ENCODE measurements at regions not wholly inside any gene's neighbourhood (a gene's known extent, or its start where the extent isn't known, plus 50 kb on each side); places are given as distances from the start of the nearest gene placed in this dataset.
A peak's percentile ranks its signal among the peaks of the same experiment; 100 is the strongest.

GRCh38 chr13:73873940-73874830 is 260.0 kb downstream of the KLF12 start:
- H3K4me1 Mint-ChIP-seq = peaks cover 20% of the 10 kb centered on the region
- H3K36me3 Mint-ChIP-seq (ENCODE audit: low read depth) = peaks cover 16% of the 10 kb centered on the region
- no peak overlapping the region for H3K27ac Mint-ChIP-seq
- TF ChIP-seq CTCF (IDR thresholded peaks at IDR 0.05; ENCODE audit: unreplicated experiment in 3 of 3) = no peak
- H3K4me3 Mint-ChIP-seq = no peak overlapping the region
- H3K27me3 Mint-ChIP-seq (ENCODE audit: low read depth) = no peaks in the 10 kb centered on the region
- H3K9me3 Mint-ChIP-seq = peaks cover 7% of the 10 kb centered on the region

- H3K4me3 Mint-ChIP-seq = no peak overlapping the region
- H3K36me3 Mint-ChIP-seq (ENCODE audit: low read depth) = peaks cover 5% of the 10 kb centered on the region
- peaks cover 12% of the 10 kb centered on the region for H3K4me1 Mint-ChIP-seq
- H3K27me3 Mint-ChIP-seq (ENCODE audit: low read depth) = no peaks in the 10 kb centered on the region
- no peak for TF ChIP-seq CTCF (IDR thresholded peaks at IDR 0.05; ENCODE audit: unreplicated experiment in 3 of 3)
- H3K27ac Mint-ChIP-seq = no peak overlapping the region
- peaks cover under 1% of the 10 kb centered on the region for H3K9me3 Mint-ChIP-seq
Observed at GRCh38 chr13:73872397-73872796, 261.8 kb downstream of the KLF12 start.

DNA sequence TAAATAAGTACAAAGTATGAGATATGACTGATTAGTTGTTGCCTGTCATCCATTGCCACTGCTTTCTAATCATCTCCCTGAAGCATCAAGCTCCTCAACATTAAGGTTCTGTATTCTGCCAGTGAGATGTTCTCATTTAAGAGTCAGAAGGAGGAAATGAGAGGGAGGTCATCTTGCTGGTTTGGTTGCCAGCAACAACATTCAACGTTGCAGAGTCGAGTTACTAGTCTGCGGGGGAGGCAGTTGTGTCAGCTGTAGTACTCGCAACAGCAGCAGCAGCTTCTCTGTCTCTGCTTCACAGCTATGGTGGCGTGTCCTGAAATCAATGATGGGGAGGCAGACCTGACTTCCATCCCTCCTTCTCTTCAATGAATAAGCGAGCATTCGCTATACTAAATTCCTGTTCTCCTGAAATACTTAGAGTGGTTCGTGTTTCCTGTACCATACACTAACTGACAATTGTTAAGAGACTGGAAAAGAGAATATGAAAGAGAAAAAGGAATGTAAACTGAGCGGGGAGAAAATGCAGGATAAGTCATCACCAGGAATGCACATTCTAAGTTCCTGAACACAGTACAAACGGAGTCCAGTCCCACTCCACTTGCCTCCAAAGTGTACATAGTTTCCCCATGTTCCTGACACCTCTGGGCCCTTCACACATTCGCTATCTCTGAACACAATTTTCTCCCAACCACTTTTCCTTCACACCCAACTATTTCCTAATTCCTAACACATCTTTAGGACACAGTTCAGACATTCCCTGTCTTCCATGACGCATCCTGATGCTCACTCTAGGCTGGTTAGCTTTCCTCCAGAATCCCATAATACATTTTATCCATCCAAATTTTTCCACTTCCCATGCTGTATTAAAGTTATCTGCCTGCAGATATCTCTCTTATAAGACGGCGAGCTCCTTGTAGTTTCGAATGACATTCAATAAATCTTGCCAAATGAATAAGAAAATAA is 263.0 kb downstream of the KLF12 start:
- Mint-ChIP-seq H3K36me3 (ENCODE audit: low read depth) (peaks cover 10% of the 10 kb centered on the region), H3K27me3 (ENCODE audit: low read depth) (no peaks in the 10 kb centered on the region), H3K4me1 (peaks cover 12% of the 10 kb centered on the region), H3K27ac (peak overlapping the region; percentile 28 to 35 (median 34)), H3K4me3 (no peak overlapping the region), H3K9me3 (no peaks in the 10 kb centered on the region)
- TF ChIP-seq CTCF (IDR thresholded peaks at IDR 0.05; ENCODE audit: unreplicated experiment in 3 of 3) = no peak

- Mint-ChIP-seq H3K4me1 (peaks cover 19% of the 10 kb centered on the region), H3K36me3 (ENCODE audit: low read depth) (peaks cover 10% of the 10 kb centered on the region), H3K27ac (peak overlapping the region; percentile 2 to 4 (median 3)), H3K27me3 (ENCODE audit: low read depth) (no peaks in the 10 kb centered on the region), H3K4me3 (no peak overlapping the region), H3K9me3 (no peaks in the 10 kb centered on the region)
- TF ChIP-seq CTCF (IDR thresholded peaks at IDR 0.05; ENCODE audit: unreplicated experiment in 3 of 3) = no peak
Observed at GRCh38 chr13:73870036-73870741, 264.0 kb downstream of the KLF12 start.

- peaks cover 16% of the 10 kb centered on the region for H3K4me1 Mint-ChIP-seq
- no peak overlapping the region for H3K4me3 Mint-ChIP-seq
- H3K9me3 Mint-ChIP-seq = no peaks in the 10 kb centered on the region
- no peaks in the 10 kb centered on the region for H3K27me3 Mint-ChIP-seq (ENCODE audit: low read depth)
- peak overlapping the region; percentile 39 to 45 (median 45) for H3K27ac Mint-ChIP-seq
- H3K36me3 Mint-ChIP-seq (ENCODE audit: low read depth) = peaks cover 11% of the 10 kb centered on the region
- TF ChIP-seq CTCF (IDR thresholded peaks at IDR 0.05; ENCODE audit: unreplicated experiment in 3 of 3) = no peak
Observed at GRCh38 chr13:73865027-73865426, 269.2 kb downstream of the KLF12 start.

Data from nephron (organoid).